Spleen (tissue), 3 donors: ENCODE measurements at regions not wholly inside any gene's neighbourhood (a gene's known extent, or its start where the extent isn't known, plus 50 kb on each side); places are given as distances from the start of the nearest gene placed in this dataset.

Source experiments
- POLR2A ChIP-seq, 3 donors: fragments of 450-650 bp; IDR thresholded peaks; one replicate each; pipeline ENCODE4 v1.5.1; 2017; ENCODE audit warnings: antibody characterized with exemption in 3 of 3, mild to moderate bottlenecking in 1 of 3
- POLR2AphosphoS5 ChIP-seq, 3 donors: sonication (generic); formaldehyde crosslinking; IDR thresholded peaks; one replicate each; pipeline ENCODE4 v1.5.1; 2017; ENCODE audit warnings: antibody characterized with exemption in 3 of 3

DNA sequence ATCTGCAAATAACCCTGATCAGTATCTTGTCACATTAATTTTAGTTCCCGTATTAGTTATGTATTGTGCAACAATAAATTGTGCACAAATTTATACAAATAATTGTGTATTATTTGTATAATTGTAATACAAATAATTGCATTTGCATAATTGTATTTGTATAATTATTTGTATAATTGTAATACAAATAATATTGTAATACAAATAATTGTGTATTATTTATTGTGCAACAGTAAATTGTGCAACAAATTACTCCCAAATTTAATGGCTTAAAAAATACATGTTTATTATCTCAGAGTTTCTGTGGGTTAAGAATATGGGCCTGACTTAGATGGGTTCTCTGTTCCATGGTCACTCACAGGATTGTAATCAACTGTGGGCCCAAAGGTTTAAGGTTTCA is 86.2 kb upstream of the SAMSN1 start:
- no peak for TF ChIP-seq POLR2A (IDR thresholded peaks at IDR 0.05)
- no peak for TF ChIP-seq POLR2AphosphoS5 (IDR thresholded peaks at IDR 0.05)
